GM18873 (cell line): ENCODE measurements at regions not wholly inside any gene's neighbourhood (a gene's known extent, or its start where the extent isn't known, plus 50 kb on each side); places are given as distances from the start of the nearest gene placed in this dataset.
"Not testable (repeated sequence)": the region's sequence is repeated elsewhere in the genome, so short reads cannot be mapped to it uniquely, and the experiment has no call there.

Source experiments
- ATAC-seq: cut with Tn5 transposase; IDR thresholded peaks from one replicate; pipeline ENCODE4 v1.9.1; 2021; ENCODE audit warnings: mild to moderate bottlenecking, moderate library complexity, moderate number of reproducible peaks; ENCODE audit not compliant: unreplicated experiment, low FRiP score

DNA sequence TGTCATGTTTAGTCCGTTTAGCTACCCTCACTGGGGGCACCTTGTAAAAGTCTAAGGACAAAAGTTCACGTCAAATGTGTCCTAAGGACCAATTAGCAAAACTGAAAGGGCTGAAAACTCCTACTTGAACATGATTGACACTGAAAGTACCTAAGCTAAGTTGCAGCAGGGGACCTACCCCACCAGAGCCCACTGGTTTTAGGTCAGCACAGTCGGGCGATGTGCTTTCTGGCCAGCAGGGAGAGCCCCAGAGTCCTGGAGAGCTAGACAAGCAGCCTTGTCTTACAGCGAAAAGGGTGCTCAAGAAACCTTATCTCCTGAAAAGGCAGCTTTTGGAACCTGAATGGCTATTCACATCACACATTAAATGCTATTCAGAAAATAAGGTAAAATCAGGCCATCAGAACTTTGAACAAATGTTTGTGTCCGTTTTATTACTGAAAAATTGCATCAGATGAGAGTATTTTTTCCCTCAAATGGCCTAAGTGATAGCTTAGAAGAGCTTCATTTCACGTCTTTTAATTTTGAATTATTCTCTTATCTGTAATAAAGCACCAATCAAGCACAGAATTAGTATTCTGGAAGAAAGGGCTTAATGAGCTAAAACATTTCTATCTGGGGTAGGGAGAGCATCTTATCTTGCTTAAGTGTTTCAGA lies 52.2 kb upstream of the MKI67 start:
- ATAC-seq, result no peak

DNA sequence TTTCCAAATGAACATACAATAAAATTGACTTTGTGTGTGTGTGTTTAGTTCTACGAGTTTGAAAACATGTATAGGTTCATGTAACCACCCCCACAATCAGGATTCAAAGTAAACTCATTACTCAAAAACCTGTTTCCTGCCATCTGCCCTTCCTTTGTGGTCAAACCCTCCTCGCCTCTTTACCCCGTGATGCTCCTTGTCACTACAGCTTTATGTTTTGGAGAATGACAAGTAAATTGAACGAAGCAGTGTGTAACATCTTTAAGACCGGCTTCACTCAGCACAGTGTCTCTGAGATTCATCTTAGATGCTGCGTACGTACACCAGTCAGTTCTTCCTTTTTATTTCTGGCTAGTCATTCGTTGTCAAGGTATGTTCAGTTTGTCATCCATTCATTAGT lies 54.6 kb upstream of the MKI67 start:
- ATAC-seq, result no peak

DNA sequence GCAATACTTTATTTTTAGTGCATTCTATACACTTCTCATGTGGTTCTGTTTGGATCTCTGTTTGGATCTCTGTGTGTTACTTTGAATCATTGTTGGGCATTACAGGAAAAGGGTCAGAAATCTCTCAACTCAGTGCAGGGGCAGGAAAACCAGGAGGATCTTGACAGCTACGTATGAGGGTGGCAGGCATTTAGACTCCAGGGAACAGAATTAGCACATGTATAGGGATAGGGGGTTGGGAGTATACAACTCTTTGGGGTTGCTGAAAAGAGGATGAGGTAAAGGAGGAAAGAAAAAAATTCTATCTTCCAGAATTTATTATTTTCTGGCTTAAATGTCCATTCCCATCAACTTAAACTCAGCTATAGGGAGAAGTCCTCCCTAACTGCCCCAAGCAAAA lies 59.4 kb upstream of the MKI67 start:
- no peak for ATAC-seq

DNA sequence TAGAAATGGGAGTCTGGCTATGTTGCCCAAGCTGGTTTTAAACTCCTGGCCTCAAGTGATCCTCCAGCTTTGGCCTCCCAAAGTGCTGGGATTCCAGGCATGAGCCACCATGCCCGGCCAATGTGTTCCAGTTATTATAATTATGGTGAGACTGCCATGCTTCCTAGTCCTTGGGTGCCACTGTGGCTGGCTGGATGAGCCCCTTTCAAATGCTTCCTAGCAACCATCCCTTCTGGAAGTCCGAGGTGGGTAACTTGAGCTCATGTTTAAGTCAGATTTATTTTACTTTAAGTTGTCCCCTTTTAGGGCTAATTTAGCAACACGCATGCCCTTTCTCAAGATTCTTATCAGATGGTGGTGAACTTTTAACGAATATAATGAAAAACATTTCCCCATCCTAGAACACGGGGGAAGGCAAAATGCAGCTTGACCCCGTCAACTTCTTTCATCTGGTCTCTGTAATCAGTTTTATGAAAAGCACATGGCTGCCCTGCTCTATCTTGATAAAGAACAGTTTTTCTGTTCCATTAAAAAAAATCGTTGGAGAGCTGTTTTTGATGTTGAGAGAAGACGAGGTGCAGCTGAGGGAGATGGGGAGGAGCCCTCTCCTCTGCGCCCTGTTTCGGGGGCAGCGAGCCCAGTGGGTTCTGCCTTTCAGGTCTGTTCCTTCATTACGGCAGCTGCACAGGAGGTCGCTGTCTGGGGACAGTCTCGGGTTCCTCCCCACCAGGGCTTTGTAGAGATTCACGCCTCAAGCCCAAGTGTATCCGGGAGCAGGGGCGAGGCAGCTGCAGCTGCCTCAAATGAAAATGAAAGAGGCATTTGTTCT lies 61.0 kb upstream of the MKI67 start:
- no peak for ATAC-seq

DNA sequence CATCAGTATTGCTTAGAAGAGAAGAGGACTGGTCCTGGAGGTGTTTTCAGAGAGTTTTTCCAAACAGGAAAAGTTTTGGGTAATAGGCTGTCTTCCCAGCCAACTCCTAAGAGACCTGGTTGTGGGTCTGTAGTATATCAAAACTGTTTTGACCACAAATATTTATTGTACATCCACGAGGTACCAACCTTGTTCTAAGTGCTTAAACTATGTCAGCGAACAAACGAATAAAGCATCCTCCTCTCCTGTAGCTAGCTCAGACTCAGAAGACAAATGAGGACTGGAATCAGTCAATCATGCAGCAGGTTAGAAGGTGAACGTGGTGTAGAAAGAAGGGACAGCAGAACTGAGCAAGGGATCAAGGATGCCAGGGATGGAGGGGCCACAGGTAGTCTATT lies 61.6 kb upstream of the MKI67 start:
- ATAC-seq, result no peak

DNA sequence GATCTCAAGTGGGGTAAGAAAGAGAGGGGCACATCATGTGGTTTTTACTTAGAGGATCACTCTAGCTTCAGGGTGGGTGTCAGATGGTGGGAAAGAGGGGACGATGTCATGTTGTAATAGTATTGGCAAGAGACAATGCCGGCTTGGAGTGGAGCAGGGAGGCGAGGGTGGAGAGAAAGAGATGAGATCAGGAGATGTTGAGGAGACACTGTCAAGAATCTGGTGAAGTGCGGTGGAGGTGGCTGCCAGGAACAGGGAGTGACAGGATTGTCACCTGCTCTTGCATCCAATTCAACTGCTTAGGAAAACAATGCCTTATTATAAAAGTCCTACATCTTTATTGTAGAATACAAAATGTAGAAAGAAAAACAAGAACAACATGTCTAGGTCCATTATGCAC lies 63.0 kb upstream of the MKI67 start:
- no peak for ATAC-seq

DNA sequence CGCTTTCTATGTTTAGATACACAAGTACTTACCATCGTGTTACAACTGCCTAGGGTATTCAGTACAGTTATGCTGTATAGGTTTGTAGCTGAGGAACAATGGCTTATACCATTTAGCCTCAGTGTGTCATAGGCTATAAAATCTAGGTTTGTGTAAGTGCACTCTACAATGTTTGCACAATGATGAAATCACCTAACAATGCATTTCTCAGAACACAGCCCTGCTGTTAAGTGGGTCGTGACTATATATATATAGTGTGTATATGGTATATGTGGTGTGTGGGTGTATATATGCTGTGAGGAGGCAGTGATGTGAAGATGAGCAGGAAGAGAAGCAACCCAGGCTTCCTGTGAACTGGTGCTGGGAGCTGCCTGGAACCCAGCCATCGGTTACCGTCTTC lies 65.6 kb upstream of the MKI67 start:
- no peak for ATAC-seq

DNA sequence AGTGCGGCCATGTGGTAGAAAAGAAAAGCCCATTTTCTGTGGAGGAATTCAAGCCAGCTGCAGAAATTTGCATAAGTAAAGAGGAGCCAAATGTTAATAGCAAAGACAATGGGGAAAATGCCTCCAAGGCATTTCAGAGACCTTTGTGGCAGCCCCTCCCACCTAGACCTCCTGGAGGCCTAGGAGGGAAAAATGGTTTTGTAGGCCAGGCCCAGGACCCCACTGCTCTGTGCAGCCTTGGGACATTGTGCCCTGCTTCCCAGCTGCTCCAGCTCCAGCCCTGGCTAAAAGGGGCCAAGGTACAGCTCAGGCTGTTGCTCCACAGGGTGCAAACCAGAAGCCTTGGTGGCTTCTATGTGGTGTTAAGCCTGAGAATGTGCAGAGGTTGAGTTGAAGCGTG lies 75.6 kb upstream of the MKI67 start:
- ATAC-seq, result not testable (repeated sequence)

DNA sequence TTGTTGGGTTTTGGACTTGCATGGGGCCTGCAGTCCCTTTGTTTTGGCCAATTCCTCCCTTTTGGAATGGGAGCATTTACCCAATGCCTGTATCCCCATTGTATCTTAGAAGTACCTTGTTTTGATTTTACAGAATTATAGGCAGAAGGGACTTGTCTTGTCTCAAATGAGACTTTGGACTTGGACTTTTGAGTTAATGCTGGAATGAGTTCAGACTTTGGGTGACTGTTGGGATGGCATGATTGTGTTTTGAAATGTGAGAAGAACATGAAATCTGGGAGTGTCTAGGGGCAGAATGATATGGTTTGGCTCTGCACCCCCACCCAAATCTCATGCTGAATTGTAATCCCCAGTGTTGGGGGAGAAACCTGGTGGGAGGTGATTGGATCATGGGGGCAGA lies 76.8 kb upstream of the MKI67 start:
- ATAC-seq, result no peak

DNA sequence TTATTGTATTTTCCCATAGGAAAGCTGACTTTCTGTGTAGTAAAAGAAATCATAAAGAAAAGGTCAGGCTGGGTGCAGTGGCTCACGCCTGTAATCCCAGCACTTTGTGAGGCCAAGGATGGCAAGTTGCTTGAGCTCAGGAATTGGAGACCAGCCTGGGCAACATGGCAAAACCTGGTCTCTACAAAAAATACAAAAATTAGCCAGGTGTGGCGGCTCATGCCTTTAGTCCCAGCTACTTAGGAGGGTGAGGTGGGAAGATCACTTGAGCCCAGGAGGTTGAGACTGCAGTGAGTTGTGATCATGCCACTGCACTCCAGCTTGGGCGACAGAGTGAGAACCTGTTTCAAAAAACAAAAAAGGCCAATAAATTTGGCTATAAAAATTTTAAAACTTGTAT lies 79.4 kb upstream of the MKI67 start:
- not testable (repeated sequence) for ATAC-seq

DNA sequence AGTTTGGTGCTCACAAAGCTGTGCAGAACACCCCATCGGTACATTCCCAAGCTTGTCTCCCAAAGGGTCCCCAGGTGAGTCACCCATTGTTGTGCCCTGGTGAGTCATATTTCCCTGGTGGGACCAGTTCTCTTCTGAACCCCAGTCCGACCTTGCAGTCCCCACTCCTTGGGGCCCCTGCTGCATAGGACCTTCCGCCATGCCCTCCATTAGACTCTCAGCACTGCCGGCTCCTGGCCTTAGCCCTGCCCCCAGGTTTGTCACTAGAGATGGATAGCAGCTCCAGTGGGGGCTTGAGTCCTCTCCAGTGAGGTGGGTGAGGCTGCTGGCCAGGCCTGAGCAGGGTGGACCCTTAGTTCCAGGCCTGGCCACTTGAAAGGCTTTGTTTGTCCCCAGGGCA lies 80.5 kb upstream of the MKI67 start:
- ATAC-seq, result no peak

DNA sequence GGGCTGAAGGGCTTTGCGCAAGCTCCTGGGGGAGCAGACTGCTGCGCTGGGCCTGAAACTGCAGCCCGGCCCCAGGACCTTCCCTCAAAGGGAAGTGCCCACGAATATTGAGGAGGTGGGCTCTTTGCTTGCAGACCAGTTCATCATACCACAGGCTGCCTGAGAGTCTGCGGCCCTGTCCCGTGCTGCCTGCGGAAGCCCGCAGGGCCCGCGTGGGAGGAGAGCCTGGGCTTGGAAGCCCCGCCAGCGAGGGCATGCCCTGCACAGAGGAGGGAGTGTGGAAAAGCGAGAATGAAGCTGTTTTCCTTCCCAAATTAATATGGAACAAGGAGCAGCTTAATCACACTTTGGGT lies 83.6 kb upstream of the MKI67 start:
- no peak for ATAC-seq

DNA sequence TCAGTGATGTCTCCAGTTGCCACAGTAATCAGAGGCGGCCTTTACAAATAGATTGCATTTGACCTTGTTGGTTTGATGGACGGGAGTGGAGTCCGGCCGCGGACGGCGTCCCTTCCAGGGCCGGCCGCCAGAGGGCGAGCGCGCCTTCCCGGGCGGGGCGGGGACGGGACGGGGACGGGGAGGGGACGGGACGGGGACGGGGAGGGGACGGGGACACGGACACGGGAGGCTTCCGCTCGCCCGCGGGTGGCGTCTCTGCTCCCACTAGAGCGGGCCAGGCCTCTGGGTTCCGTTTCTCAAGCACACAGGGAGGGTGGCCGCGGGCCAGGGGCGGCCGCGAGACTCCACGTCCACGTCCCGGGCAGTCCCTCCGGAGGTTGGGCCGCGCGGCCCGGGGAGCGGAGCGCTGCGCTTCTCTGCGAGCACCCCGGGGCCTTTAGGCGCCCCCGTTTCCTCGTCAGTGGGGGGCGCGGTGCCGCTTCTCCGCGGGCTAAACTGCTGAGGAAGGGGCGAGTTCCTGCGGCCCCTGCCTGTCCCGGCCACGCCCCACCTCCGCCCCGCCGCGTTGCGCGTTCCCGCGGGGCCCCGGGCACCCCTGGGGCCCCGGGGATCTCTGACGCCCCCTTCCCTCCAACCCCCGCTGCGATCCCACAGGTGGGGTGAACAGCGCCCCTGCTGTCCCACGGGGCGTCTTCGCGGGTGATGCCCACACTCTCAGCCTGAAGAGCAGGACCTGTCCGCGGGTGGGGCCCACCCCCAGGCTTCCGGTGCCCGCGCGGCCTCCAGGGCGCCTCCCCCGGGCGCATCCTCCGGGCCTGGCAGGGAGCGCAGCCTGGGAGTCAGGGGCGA lies 84.2 kb upstream of the MKI67 start:
- no peak for ATAC-seq

DNA sequence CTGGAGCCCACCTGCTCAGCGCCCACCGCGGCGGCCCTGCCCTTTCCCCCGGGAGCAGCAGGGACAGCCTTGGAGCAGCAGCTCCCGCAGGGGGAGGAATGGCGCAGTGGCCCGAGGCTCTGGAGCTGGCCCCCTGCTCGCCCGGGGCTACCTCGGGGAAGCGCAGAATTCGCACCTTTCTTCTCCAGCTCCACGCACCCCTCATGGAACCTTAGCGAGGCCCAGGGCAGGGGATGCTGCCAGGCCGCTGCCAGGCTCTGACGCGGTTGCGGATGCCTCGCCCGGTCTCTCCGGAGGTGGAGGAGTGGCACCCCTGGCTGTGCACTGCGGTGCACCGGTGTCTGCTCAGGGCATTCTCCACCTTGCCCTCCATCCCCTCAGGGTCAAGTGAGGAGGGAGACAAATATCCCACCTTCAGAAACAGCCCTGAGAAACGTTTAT lies 84.9 kb upstream of the MKI67 start:
- no peak for ATAC-seq

DNA sequence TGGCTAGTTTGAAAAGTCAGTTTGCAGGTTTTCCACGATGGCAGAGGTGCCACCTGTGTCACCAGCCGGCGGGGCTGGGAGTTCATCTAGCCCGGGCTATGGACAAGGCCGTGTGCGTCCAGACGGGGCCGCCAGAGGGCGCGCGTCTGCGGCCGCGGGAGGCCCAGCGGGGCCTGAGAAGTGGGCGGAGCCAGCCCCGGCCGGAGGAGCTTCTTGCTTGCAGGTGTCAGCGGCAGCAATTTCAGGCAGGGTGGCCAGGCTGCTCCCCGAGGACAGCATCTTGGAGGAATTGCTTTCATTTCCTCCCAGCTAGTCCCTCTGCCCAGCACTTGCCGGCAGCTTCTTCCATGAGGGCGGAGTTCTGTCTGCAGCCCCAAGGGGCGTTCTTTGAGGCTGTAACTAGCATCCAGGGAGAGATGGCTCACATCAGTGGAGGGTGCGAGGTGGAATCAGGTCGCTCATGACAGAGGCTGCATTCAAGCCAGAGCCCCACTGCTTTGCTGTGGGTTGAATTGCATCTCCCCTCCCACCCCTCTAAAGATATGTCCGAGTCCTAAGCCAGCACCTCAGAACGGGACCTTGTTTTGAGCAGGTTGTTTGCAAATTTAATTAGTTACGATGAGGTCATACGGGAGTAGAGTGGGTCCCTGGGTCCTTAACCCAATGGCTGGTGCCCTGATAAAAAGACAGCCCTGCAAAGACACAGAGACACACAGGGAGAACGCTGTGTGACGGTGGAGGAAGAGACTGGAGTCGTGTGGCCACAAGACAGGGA lies 85.9 kb upstream of the MKI67 start:
- peak; percentile 88 for ATAC-seq

DNA sequence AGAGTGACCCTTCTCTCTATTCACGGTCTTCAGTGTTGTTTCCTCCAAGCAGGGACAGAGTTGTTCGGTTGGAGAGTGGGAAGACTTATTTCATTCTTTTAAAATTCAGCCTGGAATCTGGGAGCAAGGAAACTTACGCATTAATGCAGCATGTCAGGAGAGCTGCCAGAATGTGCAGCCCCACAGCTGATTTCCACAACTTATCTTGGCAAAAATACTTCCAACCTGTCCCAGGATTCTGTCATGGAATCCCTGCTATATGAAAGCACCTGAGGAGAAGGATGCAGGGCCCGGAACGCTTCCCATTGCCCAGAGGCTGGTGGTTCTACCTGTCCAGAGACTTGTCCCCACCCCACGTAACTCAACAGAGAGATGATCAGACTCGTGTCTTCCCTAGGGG lies 86.9 kb upstream of the MKI67 start:
- no peak for ATAC-seq

DNA sequence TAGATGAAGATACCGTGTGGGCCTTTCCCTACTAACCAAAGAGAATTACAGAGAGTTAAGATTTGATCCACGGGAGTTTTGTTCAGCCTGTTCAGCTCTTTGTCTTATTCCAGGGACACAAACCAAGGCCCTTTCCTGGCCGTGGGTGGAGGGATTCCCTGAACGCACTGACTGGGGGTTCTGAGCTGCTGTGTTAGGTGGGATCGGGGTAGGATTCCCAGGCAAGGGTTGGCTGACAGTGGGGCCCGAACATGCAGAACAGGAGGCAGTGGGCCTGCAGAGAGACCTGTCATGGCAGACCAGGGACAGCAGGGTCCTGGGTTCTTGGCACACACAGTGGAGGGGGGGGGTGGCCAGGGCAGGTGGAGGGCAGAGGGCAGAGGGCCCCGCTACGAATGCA lies 89.5 kb upstream of the MKI67 start:
- ATAC-seq, result no peak

DNA sequence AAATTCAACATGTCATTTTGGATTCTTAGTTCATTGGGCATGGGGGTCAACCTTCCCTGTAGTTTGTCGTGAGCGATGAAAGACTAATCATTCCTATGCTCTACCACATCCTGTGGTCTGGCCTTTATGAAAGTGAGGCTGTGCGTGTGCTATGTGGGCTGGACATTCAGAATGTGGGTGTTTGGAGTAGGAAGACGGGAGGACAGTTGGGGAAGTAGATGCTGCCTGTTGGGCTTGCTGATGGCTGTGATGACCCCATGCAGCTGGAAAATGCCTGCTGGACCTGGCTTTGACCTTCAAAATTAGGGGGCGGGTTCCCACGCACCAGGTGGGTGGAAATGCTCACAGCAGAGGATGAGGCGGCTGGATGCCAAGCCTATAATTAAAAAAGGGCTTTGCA lies 90.9 kb upstream of the MKI67 start:
- ATAC-seq, result no peak

DNA sequence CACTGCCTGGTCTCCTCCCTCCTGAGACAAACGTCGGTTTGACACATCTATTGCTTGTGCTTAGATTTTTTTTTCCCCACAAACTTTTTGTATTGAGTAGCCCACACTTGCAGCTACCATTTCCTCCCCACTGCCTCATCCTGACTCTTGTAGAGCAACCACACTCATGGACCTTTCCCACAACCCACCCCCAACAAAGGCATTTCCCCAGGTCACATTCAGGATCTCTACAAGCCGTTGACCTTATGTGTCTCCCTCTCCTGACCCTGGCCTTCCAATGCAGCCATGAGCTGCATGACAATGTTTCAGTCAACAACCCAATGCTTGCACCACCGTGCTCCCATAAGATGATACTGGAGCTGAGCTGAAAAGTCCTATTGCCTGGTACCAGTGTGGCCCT lies 91.9 kb upstream of the MKI67 start:
- ATAC-seq, result no peak

DNA sequence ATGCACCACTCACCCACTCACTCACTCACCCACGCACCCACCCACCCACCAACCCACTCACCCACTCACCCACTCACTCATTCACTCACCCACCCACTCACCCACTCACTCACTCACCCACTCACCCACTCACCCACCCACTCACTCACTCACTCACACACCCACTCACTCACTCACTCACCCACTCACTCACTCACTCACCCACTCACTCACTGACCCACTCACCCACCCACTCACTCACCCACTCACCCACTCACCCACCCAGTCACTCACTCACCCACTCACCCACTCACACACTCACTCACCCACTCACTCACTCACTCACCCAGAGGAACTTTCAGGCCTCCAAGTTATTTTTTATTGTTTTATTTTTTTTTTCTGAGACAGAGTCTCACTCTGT lies 93.1 kb upstream of the MKI67 start:
- no peak for ATAC-seq

DNA sequence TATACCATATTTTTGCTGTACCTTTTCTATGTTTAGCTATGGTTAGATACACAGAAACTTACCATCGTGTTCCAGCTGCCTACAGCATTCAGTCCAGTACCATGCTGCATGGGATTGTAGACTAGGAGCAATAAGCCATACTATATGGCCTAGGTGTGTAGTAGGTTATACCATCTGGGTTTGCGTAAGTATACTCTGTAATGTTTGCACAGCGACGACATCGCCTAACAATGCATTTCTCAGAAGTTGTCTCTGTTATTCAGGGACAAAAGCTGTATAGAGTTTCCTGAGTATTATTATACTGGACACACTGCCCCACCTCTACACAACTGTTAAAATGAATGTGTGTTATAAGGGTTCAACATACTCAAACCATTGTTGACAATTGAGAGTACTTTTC lies 93.8 kb upstream of the MKI67 start:
- no peak for ATAC-seq
